Heart right ventricle (tissue), 16 donors: ENCODE measurements at regions not wholly inside any gene's neighbourhood (a gene's known extent, or its start where the extent isn't known, plus 50 kb on each side); places are given as distances from the start of the nearest gene placed in this dataset.

ENCODE experiments used
- ATAC-seq, 8 donors: fragments of 200-7000 bp; cut with Tn5 transposase; one replicate each; pipeline ENCODE4 v1.9.1; 2020; ENCODE audit warnings: mild to moderate bottlenecking in 8 of 8, moderate library complexity in 8 of 8, moderate number of reproducible peaks in 1 of 8
- DNase-seq, 2 donors: peaks; one replicate each; pipeline ENCODE4 v3.0.0-alpha.2; 2020
- H3K27ac ChIP-seq, 10 donors: fragments of 200-600 bp; sonication (generic) in 2 of 10; one replicate each; pipeline versions ENCODE4 v1.5.0 to v1.8.0; 2020 to 2022; ENCODE audit warnings: mild to moderate bottlenecking in 3 of 10
- H3K27me3 ChIP-seq, 7 donors: fragments of 200-600 bp; one replicate each; pipeline ENCODE4 v1.8.0; 2021 to 2022; ENCODE audit warnings: mild to moderate bottlenecking in 2 of 7
- H3K36me3 ChIP-seq, 9 donors: fragments of 200-600 bp; sonication (generic) in 1 of 9; one replicate each; pipeline versions ENCODE4 v1.5.0 to v1.8.0; 2020 to 2022; ENCODE audit warnings: mild to moderate bottlenecking in 2 of 9
- H3K4me1 ChIP-seq, 9 donors: fragments of 200-600 bp; sonication (generic) in 1 of 9; one replicate each; pipeline versions ENCODE4 v1.5.0 to v1.8.0; 2020 to 2022; ENCODE audit warnings: mild to moderate bottlenecking in 4 of 9
- H3K4me3 ChIP-seq, 10 donors: fragments of 200-600 bp; sonication (generic) in 2 of 10; one replicate each; pipeline versions ENCODE4 v1.5.0 to v1.8.0; 2020 to 2022; ENCODE audit warnings: mild to moderate bottlenecking in 7 of 10, moderate library complexity in 2 of 10
- H3K9me3 ChIP-seq, 11 donors: fragments of 200-600 bp in 10 of 11; sonication (generic) in 2 of 11; one replicate each; pipeline versions ENCODE4 v1.5.0 to v1.8.0; 2013 to 2022; ENCODE audit warnings: mild to moderate bottlenecking in 2 of 11, control low read depth in 1 of 11, moderate library complexity in 1 of 11
- WGBS, 2 donors: extraction: QIAGEN DNeasy Blood & Tissue Kit; methylation state at CpG; one replicate each; pipeline ENCODE4 v1.1.7; 2013; ENCODE audit warnings: inconsistent platforms in 1 of 2; 5-methylcytosine and 5-hydroxymethylcytosine counted together
- intact Hi-C, 10 donors: fragments of 100-400 bp; cut with DNase I; formaldehyde crosslinking; loops; one replicate each; pipeline versions ENCODE4 v1.11.1 to v1.14.2; 2022
- TF ChIP-seq, protein P1 (sequence below), 9 donors: fragments of 200-600 bp; sonication (generic) in 2 of 9; IDR thresholded peaks; one replicate each; pipeline versions ENCODE4 v1.5.0 to v1.8.0; 2021 to 2022; ENCODE audit warnings: antibody characterized with exemption in 9 of 9, mild to moderate bottlenecking in 5 of 9, moderate library complexity in 1 of 9
- donor health status: Arrhythmogenic right ventricular cardiomyopathy.
- donor health status: ischemic (EF 13 %, LVEDD 7.1; RV severe dilation, severe dysfunction).
- donor health status: healthy with polysubstance abuse.
- donor health status: DM: no; HTN: yes; CAD: no.
- donor health status: DM: no; HTN: no; CAD: no.
- donor health status: ischemic (EF 25% LVEDD 6.9; RV normal size, moderate dysfunction).
- donor health status: ischemic (EF 25% LVEDD 5.7; RV mildly dilated, moderate dysfunction).
- donor health status: healthy.
- donor health status: DM: yes; HTN: yes; CAD: no.
- donor health status: Ischemic cardiomyopathy.
- donor health status: ischemic (EF 35%, LVEDD 5.7; RV mildly dilated, moderate dysfunction).
- donor health status: nonischemic (EF 11% LVEDD 7.7; RV severe dilation, severe dysfunction).
- donor health status: DM: yes; HTN: yes; CAD: no.
- donor health status: PGD.
- donor health status: ischemic (EF 29% LVEDD 5.4; RV normal size, mild dysfunction).
- donor health status: nonischemic (EF 23%, LVEDD 6.1; RV moderate dilation, normal function).

DNA sequence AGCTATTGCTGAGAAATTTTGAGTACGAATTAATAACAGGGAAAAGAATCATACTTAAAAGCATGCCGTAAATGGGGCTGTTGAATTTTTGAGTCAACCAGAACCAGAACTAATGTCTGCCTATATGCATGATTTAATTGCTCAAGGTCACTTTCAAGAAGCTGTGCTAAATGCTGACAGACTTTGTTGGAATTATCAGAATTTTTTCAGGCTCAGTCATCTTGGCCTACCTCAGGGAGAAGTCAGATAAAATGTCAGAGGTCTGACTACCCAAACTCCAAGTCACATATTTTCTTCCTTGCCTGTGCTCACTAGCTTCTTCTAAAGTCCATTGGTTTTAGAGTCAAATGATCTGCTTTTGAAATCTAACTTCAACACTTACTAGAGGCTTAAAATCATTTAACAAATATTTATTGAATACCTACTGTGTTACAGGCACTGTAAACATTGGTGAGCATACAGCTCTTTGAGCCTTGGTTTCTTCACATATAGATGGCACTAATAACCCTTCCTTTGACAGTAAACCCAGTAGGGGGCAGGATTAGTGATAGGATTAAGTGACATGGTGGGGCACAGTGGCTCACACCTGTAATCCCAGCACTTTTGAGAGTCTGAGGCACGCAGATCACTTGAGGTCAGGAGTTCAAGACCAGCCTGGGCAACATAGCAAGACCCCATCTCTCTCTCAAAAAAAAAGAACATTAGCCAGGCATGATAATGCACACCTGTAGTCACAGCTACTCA lies 121.2 kb upstream of the SLC44A3 start:
- Histone ChIP-seq H3K27me3 (no peaks in the 10 kb centered on the region), H3K36me3 (no peaks in the 10 kb centered on the region), H3K9me3 (peaks cover 0 to 4% (median 0%) of the 10 kb centered on the region in 11 donors), H3K4me3 (no peak overlapping the region), H3K27ac (no peak overlapping the region), H3K4me1 (peaks cover 0 to 8% (median 0%) of the 10 kb centered on the region in 9 donors)
- TF ChIP-seq, protein P1, sequence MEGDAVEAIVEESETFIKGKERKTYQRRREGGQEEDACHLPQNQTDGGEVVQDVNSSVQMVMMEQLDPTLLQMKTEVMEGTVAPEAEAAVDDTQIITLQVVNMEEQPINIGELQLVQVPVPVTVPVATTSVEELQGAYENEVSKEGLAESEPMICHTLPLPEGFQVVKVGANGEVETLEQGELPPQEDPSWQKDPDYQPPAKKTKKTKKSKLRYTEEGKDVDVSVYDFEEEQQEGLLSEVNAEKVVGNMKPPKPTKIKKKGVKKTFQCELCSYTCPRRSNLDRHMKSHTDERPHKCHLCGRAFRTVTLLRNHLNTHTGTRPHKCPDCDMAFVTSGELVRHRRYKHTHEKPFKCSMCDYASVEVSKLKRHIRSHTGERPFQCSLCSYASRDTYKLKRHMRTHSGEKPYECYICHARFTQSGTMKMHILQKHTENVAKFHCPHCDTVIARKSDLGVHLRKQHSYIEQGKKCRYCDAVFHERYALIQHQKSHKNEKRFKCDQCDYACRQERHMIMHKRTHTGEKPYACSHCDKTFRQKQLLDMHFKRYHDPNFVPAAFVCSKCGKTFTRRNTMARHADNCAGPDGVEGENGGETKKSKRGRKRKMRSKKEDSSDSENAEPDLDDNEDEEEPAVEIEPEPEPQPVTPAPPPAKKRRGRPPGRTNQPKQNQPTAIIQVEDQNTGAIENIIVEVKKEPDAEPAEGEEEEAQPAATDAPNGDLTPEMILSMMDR (IDR thresholded peaks at IDR 0.05) = no peak
- 54 to 73% methylated on average over 3 of the region's 3 CpGs for WGBS, 2 donors
- intact Hi-C loops = loop anchor here in 1 of 10 donors (10.0 kb wide), 1 partner anchor 64 kb away; no protein-coding TSS in a partner anchor
- DNase-seq (no peak), ATAC-seq (peak in 1 of 8 donors; percentile 38)

DNA sequence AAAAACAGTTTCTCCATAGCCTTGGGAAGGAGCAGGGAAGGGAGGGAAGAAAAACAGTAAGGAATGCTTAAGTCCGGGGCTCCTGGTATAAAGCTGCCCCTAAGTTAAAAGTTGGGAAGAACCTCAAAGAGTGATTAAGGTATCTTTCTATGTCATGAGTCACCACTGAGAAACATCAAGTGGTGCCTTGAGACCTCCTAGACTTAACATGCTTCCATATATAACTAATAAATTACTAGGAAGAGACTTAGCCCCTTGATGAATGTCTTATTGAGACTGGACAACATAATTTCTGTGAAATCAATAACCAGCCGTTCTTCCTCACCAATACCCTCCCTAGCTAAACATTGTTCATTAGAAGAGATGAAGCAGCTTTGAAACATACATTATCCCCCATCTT lies 121.8 kb upstream of the SLC44A3 start:
- intact Hi-C loops = loop anchor here in 1 of 10 donors (10.0 kb wide), 1 partner anchor 64 kb away; no protein-coding TSS in a partner anchor
- TF ChIP-seq, protein P1 (IDR thresholded peaks at IDR 0.05) = no peak
- Histone ChIP-seq H3K9me3 (peaks cover 0 to 4% (median 0%) of the 10 kb centered on the region in 11 donors), H3K4me1 (peaks cover 0 to 8% (median 0%) of the 10 kb centered on the region in 9 donors), H3K27me3 (no peaks in the 10 kb centered on the region), H3K27ac (no peak overlapping the region), H3K36me3 (no peaks in the 10 kb centered on the region), H3K4me3 (no peak overlapping the region)
- 86 to 87% methylated on average over 2 of the region's 2 CpGs for WGBS, 2 donors
- ATAC-seq (no peak), DNase-seq (no peak)

DNA sequence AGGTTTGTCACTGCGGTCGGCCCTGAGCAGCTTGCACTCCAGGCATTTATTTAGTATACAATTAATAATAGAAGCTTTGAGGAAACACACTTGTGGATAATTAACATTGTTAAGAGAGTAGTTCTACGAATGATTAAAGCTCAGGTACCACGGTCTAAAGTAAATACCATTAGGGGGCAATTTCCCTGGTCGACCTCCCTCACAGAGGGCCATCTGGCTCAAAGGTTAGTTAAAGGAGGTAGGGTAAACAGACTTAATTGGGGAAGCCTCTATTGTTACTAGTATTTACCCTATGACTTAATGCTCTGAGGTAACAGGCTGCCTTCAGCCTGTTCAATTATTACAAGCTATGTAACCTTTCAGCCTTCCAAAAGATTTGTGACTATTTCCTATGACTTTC lies 122.3 kb upstream of the SLC44A3 start:
- no peak overlapping the region for H3K27ac ChIP-seq
- WGBS, 2 donors = 84 to 85% methylated on average over 5 of the region's 5 CpGs
- intact Hi-C loops = loop anchor here in 1 of 10 donors (10.0 kb wide), 1 partner anchor 63 kb away; no protein-coding TSS in a partner anchor

DNA sequence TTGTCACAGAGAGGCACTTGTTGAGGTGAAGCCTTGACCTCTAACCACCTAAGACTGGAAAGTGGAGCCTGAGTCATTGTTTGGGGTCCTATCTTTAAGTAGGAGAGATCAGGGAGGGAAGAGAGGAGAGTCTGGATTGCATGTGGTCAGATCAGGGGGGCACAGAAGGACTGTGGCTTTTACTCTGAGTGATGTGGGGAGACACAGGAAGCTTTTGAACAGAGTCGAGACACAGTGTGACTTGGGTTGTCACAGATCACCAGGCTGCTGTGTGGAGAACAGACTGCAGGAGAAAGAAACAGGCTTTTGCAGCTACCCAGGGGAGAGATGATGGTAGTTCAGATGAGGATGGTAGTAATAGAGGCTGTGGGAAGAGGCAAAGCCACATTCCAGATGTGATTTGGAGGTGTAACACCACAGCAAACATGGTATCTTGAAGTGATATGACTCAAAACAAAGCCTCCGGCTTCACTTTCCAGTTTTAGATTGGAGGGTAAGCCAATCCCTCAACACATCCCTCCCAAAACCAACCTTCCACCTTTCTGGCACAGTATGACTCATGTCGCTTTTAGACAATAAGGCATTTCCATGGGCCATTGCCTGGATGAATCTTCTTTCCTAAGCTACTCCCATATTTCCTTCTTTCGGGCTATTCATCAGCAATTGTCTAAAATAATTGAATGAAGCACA lies 125.8 kb upstream of the SLC44A3 start:
- no peak overlapping the region for H3K4me3 ChIP-seq
- H3K27ac ChIP-seq = no peak overlapping the region
- no peaks in the 10 kb centered on the region for H3K36me3 ChIP-seq
- H3K27me3 ChIP-seq = no peaks in the 10 kb centered on the region
- 88 to 91% methylated on average over 4 of the region's 4 CpGs for WGBS, 2 donors
- DNase-seq = no peak
- ATAC-seq = no peak
- H3K9me3 ChIP-seq = peaks cover 0 to 14% (median 0%) of the 10 kb centered on the region in 11 donors
- TF ChIP-seq, protein P1 (IDR thresholded peaks at IDR 0.05) = no peak
- H3K4me1 ChIP-seq = no peaks in the 10 kb centered on the region
- intact Hi-C loops = loop anchor here in 1 of 10 donors (10.0 kb wide), 1 partner anchor 60 kb away; no protein-coding TSS in a partner anchor

More for the DNA sequence above, 122.3 kb upstream of the SLC44A3 start:
- TF ChIP-seq, protein P1 (IDR thresholded peaks at IDR 0.05) = no peak
- DNase-seq (no peak), ATAC-seq (no peak)
- H3K27me3 ChIP-seq = no peaks in the 10 kb centered on the region
- H3K36me3 ChIP-seq = no peaks in the 10 kb centered on the region
- H3K4me1 ChIP-seq = peaks cover 0 to 8% (median 0%) of the 10 kb centered on the region in 9 donors
- peaks cover 0 to 4% (median 0%) of the 10 kb centered on the region in 11 donors for H3K9me3 ChIP-seq
- H3K4me3 ChIP-seq = no peak overlapping the region
